Endothelial cell of umbilical vein (primary cell): ENCODE measurements at regions not wholly inside any gene's neighbourhood (a gene's known extent, or its start where the extent isn't known, plus 50 kb on each side); places are given as distances from the start of the nearest gene placed in this dataset.

Experiments used
- CTCF ChIP-seq, 2 donors: IDR thresholded peaks; 1 replicate in 1 of 2; 2 replicates in 1 of 2; pipeline ENCODE4 v1.5.1; 2011; ENCODE audit warnings: low read length in 2 of 2, mild to moderate bottlenecking in 2 of 2, moderate library complexity in 2 of 2, control low read depth in 1 of 2, inconsistent platforms in 1 of 2, low read depth in 1 of 2; ENCODE audit not compliant: insufficient read depth in 1 of 2; ENCODE audit errors: extremely low read depth in 1 of 2
- EZH2 ChIP-seq: IDR thresholded peaks from 2 replicates; pipeline ENCODE4 v1.6.1; 2012; ENCODE audit warnings: borderline replicate concordance, low read depth, mild to moderate bottlenecking, moderate library complexity, low read length, inconsistent platforms; ENCODE audit not compliant: severe bottlenecking
- GATA2 ChIP-seq: IDR thresholded peaks from 2 replicates; pipeline ENCODE4 v1.7.0; 2011; ENCODE audit warnings: low read depth, mild to moderate bottlenecking, moderate library complexity, mixed read lengths, low read length; ENCODE audit not compliant: insufficient read length, insufficient read depth
- JUN ChIP-seq: IDR thresholded peaks from 2 replicates; pipeline ENCODE4 v1.6.1; 2011; ENCODE audit warnings: borderline replicate concordance, low read depth; ENCODE audit not compliant: insufficient read length, insufficient read depth
- MAX ChIP-seq: IDR thresholded peaks from 2 replicates; pipeline ENCODE4 v1.6.1; 2011; ENCODE audit not compliant: insufficient read depth, insufficient read length
- MYC ChIP-seq: IDR thresholded peaks from one replicate; pipeline ENCODE4 v1.6.1; 2011; ENCODE audit warnings: mild to moderate bottlenecking, low read depth, low read length
- POLR2A ChIP-seq: IDR thresholded peaks from 2 replicates; pipeline ENCODE4 v1.6.1; 2012; ENCODE audit warnings: low read depth, mild to moderate bottlenecking, control low read depth, low read length
- POLR2AphosphoS5 ChIP-seq: IDR thresholded peaks from 2 replicates; pipeline ENCODE4 v1.6.1; 2012; ENCODE audit warnings: low read depth, mild to moderate bottlenecking, control low read depth, low read length, moderate library complexity; ENCODE audit not compliant: insufficient read depth

GRCh38 chr9:82147798-82148425 lies 159.3 kb downstream of the SPATA31D1 start:
- TF ChIP-seq CTCF (IDR thresholded peaks at IDR 0.05; ENCODE audit: extremely low read depth in 1 of 2, insufficient read depth in 1 of 2, low read depth in 1 of 2, low read length in 2 of 2) (no peak), MAX (no peak), EZH2 (no peak), POLR2A (no peak), MYC (no peak), GATA2 (no peak), POLR2AphosphoS5 (no peak), JUN (no peak)
